NCI-H2029 (cell line): ENCODE measurements at regions not wholly inside any gene's neighbourhood (a gene's known extent, or its start where the extent isn't known, plus 50 kb on each side); places are given as distances from the start of the nearest gene placed in this dataset.

Experiments used
- DNase-seq: peaks from one replicate; lab custom pipeline; 2025; lab: John Stamatoyannopoulos, UW

DNA sequence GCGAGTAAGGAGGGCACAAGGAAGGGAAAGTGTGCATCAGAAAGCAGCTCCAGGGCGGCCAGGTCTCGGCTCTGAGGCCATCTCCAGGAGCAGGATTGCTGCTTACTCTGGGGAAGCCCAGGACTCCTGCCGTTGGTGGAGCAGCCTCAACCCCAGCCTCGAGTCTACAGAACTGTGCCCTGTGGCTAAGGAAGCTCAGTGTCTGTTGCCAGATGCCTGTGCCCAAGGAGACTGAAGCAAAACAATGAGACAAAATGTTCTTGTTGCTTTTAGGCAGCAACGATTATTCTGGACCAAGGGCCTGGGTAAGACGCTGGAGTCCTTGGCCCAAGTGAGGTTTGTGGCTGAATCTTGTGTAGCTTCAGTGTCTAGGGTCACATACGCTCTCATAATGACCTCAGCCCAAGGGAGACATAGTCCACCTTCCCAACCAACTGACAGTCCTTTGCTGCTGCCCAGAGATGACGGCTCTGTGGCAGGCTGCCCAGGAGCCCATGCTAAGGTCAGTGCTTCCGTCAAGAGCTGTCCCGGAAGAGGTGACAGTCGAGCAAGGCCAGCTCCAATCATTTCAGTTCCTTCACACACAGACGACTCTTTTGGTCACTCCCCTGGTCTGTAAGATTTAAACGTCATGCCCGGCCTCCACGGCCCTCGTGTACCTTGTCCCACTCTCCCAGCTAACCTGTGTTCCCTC, 223.8 kb downstream of the TTC32 start:
- DNase-seq = no peak

DNA sequence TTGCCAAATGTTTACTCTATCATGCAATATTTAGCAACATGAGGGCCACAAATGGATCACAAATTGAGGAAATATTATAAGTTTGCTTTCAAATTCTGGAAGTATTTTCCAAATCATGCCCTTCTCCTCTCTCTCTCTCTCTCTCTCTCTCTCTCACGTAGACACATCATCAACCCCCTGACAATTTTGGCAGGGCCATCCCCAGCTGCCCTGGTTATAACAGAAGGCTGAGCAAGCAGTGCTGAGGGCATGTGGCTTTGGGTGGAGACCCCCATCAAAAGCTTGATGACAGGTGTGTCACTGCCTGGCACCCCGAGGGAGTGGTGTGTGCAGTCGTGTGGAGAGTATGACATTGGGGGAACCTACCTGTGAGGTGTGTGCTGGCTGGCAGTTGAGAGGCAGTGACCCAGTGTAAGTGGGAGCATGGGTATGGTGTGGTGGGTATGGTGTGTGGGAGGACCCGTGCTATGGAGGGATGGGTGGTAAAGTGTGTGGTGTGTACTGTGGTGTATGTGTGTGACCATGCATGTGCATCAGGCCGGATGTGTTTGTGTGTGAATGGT, 224.5 kb downstream of the TTC32 start:
- no peak for DNase-seq

DNA sequence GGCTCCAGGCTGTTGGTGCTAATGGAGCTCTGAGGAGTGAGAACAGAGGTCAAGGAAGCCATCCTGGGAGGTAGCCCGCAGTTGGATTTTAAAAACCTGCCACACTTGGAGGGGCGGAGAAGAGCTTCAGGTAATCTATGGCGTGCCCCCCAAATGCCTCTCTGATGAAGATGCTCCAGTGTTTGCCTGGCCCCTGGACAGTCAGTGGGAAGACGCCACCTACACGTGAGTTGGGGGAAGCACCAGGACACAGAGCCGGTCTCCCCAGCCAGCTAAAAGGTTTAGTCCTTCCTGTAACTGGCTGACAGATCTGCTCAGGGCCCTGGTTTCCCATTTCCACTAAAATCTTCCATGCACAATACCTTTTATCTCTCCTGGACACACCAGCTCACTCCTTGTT, 225.0 kb downstream of the TTC32 start:
- no peak for DNase-seq

DNA sequence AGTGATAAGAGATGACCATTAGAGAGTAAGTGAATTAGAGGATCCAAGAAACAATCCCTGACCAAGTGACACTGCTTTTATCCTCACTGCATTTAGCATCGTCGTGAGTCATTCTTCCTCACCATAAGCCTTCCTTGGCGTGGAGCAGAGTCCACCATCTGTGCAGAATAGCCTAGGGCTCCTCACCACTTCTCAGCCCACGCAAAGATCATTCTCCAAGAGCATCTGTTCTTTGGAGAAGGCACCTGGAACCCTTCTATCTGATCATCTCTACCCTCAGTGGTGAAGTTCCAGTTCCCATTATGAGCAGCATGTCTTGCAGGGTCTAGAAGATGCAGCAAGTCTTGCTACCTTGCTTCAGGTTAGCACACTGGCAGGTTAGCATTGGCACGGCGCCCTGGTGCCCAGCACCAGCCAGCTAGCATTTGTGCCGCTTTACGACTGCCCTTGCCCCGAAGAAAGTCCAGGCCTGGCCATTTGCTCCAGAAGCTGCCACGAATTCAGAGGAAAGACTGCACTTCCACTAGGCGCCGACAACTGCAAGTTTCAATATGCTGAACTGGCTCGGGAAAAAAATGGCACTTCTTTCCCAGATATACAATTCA, 225.8 kb downstream of the TTC32 start:
- DNase-seq = no peak

DNA sequence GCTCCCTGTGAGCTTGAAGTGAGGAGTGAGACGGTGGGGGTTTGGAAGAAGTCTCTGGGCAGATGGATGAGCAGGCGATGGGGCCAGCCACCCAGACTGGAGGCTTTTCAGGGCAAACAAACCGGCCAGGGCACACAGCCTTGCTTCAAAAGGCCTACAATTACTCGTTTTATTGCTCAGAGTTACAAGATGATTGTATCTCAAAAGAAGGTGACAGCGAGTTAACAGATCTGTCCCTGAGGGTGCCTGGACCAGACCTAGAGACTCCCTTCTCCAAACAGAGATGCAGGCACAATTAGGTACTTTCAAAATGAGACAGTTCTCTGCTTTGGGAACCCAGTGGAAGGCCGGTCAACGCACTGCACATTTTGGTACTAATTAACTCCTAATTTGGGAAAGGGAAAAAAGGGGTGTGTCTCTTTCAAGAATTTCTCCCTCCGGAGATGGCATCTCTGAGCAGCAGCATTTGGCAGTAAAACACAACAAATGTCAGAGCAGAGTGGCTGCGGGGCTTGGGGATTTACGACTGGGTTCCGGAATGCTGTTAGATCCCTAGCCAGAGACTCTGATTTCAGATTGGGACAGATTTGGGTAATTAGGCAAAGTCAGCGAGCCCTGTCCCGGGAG, 226.7 kb downstream of the TTC32 start:
- no peak for DNase-seq

DNA sequence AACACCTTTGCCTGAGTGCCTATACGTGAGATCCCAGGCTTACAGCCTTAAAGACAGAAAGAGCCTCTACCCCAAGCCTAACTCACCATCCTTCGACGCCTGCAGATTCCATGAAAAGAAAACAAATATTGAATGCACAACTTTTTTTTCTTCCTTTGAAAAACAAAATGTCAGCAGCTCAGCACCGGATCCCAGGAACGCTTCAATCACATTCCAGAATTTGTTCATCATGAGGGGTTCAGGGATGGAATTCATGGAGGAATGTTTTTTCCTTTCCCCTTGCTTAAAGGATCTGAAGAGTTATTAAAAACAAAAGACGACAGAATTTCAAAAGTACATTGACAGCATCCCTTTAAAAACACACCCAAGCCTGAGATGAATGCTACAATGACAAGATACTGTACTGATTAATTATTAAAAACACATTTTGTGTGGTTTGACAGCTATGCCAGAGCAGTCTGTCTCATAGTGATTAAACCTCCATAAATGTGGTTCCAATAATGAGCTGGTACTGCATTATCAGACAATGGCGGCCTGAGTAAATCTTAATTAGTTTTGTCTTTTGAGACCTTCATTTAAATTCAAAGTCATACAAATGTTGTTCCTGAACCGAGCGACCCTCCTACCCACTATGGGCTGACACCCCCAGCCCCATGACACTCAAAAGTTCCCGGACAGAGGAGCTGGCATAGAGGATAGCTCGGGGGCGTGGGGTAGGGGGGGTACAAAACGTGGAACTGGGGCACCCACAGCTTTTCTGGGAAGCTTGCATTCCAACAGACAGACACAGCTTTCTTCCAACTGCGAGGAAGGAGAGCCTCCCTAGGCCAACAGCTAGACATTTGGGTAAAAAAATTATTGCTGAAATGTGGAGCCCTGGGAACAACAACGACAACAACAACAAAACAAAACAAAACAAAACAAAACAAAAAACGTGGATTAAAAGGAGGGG, 227.5 kb downstream of the TTC32 start:
- no peak for DNase-seq

DNA sequence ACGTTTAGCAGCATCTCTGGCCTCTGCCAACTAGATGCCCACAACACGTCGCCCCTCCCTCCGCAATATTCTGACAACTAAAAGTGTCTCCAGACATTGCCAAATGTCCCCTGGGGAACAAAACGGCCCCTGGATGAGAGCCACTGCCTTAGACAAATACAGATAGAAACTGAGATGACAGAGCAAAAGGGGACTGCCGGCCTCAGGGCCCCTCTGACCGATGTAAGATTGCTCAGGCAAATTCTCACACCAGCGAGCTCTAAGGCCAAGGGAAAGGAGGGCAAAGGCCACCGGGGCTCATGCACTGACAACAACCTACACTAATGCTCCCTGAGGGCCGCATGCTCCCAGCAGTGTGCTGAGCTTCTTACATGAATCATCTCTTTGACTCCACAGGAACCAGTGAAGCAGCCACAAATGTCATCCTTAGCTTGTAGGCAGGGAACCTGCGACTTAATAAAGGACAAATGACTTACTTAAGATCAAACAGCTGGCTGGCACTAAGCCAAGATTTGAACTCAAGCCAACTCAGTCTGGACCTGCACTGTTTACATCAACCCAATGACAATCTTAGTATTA, 228.5 kb downstream of the TTC32 start:
- DNase-seq = no peak

DNA sequence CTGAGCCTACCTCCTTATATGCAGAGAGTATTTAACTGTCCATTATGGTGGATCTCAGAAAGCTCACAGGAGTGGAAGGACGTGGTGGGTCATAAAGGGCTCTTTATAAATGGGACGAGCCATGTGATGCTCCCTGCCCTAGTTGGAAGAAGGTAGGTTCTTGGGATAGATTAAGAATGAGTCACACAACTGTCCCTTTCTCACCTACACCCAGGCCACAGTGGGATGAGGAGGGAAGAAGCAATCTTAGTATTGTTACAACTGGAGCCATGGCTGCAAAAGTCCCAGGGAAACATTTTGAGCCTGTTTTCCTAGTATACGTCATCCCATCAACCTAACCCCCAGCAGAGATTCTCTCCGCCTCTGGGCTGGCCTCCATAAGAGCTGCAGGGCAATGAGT, 229.9 kb downstream of the TTC32 start:
- no peak for DNase-seq

DNA sequence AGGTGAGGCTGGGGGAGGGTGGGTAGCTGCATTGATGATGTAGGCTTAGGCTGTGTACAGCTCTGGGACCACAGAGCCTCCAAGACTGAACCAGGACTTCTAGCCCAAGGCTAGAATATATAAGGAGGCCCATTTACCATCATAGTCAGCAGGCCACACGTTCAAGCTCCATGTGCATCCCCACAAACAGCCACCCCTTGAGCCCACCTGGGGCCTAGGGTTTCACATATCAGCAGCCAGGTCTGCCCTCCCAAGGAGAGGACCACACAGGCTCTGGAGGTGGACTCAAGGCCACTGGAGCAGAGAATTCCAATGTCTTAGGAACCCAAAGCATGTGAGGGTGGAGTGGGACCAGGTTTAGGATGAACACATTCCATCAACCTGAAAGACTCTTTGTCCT, 230.5 kb downstream of the TTC32 start:
- DNase-seq = no peak

DNA sequence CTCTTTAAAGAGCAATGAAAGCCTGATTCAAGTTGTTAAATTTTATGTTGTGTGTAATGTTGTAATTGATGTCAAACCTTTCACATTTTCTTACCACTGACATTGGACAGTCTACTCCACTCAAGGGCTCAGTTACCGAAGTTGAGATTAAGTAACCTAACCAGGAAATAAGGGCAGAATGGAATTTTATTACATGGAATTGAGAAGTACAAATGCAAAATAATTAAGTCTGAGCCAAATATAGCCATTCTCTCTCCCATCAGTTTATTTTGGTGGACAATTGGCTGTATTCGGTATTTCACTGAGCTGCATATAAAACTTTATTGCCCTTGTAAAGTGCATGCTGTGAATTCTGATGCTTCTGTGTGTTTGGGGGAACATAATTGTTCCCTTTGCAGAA, 231.5 kb downstream of the TTC32 start:
- no peak for DNase-seq

DNA sequence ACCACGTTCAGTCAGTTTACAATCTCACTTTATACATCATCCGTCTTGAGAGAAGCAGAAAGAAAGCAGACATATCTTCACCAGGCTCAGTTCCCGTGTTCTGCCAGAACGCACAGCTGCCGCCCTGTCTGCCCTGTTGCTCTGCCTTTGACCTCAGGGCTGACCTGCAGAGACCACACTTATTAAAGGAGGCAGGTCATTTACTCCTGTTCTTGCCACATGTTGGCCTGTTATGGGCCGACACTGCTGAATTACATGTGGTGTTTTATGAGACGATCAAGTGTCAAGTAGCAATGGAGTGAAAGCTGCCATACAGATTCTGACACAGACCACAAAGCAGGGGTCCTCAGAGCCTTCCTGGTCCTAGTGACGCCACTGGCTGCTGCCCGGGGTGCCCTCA, 232.2 kb downstream of the TTC32 start:
- DNase-seq = no peak

DNA sequence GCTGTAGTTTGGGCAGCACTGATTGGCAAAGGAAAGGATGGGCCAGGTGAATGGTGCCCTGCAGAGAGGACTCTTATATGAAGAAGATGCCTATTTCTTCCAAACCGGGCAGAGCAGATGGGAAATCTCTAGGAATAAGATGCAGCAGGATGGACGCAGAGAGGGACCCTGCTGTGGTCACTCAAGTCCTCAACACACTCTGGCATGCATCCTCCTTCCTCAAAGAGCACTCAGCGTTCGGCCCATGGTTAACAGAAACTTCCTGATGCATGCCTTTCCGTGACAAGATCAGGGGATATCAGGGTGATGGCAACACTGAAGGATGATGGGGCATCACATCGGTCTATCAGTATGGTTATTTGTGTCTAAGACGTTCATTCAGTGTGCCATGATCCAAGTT, 232.7 kb downstream of the TTC32 start:
- no peak for DNase-seq

DNA sequence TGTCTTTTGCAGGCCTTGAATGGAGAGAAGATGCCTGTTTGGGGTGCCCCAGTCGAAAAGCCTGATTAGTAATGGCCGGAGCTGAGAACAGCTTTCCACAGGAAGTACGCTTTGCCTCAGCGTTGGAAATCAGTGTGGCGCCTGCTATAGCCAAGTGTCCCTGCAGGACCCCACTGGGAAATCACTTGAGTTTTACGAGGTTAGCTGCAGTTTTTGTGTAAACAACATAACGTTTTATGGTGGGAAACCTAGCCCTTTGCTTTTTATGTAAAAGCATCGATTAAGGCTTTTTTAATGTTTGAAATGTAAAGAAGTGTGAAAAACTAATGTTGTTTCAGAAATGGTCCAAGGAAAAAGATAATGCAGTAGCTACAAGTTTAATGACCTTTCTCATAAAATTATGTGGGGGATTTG, 234.2 kb downstream of the TTC32 start:
- DNase-seq = no peak

DNA sequence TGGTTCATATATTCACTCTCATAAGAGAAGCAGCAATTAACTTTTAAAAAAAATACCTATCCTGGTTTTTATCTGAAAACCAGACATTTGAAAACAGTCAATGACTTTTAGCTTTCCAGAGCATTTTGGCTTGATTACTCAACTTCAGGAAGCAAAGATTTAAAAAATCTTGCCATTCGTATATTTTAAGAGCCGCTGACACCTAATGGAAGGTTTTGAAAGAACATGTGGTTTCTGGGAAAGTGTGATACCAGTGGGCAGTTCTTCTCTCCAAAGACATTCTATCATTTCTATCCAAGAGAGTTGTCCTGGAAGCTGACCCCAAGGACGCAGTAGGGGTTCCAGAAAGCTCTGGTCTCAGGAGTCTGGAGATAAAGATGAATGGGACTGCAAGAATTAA, 234.7 kb downstream of the TTC32 start:
- no peak for DNase-seq

DNA sequence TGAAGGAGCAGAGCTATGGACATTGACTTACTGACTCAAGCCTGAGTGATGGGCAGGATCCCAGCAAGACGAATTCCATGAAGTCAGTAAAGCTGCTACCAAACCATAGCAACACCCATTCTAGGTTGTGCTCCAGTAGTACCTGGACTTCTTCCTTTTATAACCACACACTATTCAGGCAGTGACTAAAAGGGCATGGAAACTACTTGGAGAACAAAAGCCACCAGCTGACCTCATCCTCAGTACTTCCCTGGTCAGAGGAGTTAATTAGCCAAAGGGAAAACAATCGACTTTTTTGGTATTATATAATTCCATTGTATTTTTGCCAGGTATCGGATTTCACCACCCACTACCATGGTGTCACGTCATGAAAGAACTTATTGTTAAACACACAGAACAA, 237.1 kb downstream of the TTC32 start:
- DNase-seq = no peak

DNA sequence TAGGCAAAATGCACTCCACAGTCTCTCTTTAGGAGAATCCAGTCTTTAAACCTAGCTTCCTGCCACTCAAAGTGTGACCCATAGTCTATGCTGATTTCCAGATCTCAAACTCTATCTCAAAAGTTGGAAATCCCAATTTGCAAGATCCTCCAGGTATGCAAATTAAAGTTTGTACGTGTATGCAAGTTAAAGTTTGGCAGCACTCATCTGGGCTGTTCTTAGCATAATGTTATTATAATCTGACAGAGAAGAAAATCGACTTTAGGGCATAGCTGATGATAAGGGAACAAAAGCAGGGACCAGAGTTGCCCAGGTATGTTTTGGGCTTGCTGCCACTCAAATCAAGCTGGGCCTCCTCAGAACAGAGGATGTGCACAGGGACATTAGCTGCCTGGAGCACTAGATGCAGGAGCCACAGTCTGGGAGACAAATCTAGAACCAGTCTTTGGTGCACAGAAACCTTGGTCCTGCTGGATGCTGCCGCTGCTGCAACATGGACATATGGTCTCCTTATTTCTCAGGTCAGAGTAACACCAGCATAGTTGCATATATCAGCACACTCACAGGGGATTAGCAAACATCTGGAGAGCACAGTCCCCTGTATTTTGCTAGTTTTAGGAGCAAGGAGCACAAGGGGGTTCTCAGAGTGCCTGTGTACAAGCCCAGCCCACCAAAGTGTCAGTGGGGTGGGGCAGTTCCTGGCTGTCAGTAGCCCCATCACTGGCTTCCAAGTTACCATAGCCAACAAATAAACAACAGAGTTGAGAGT, 242.6 kb downstream of the TTC32 start:
- no peak for DNase-seq

DNA sequence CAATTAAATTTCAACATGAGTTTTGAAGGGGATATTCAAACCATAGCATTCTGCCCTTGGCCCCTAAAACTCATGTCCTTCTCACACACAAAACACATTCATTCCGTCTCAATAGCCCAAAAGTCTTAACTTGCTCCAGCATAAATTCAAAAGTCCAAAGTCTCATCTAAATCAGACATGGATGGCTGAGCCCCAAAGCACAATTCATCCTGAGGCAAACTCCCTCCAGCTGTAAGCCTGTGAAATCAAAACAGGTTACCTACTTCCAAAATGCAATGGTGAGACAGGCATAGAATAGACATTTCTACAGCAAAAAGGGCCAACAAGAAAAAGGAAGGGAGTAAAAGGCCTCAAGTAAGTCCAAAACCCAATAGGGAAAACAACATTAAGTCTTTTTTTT, 245.8 kb downstream of the TTC32 start:
- no peak for DNase-seq

DNA sequence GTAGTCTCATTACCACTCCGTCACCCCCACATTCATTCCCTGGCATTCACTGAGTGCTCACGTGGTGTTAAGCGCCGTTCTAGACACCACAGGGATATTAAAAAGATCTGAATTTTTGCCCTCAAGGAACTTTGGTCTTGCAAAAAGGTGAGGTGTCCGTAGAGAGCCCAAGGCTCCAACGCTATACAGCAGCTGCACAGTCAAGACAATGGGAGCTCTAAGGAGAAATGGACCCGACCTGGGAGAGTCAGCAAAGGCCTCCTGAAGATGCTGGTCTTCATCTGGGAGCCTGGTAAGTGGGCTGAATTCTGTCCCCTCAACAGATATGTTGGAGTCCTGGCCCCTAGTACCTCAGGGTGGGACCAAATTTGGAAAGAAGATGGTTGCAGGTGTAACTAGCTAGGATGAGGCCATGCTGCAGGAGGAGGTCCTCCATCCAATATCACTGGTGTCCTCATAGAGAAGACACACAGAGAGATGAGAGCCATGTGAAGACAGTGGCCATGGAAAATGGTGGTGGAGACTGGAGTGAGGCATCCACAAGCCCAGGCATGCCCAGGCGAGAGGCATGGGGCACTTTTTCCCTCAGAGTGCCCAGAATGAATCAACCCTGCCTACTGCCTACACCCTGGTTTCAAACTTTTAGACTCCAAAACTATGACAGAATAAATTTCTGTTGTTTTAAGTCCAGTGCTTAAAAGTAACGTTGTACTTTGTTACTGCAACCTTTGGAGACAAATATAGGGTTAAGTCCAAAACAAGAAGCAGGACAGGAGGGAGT, 247.3 kb downstream of the TTC32 start:
- no peak for DNase-seq

DNA sequence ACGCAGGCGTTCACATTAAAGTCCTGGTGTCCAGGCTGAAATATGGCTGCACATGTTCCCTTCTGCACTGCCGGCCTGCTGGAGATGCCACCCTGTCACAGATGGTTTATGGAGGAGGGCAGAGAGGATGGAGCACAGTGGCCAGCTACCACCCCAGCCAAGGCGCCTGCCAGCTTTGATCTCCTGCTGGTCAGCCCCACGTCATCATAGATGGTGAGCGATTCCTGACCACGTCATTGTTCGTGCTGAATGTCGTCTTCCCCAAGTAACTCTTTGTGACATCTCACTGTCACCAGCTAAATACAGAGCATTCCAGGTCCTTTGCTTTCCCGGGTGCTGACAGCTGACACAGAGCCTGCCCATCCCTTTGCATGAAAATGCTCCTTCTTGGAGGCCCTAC, 248.3 kb downstream of the TTC32 start:
- DNase-seq = no peak

DNA sequence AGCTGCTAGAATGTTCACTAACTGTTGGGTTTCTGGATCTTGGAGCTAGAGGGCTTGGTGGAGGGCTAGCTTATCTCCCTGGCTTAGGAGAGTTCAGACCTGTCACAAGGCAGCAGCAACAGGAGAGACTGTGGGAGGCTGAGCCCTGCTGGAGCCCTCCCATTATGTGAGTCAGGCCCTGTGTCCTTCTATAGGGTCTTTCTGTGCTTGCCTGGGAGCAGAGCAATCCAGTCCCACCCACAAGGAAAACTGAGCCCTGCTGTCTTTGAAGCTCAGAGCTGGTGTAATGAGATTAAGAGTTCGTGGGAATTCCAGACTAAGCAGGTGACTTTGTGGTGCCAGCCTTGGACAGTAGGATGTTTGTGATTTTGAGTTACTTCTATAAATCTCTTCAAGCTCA, 249.0 kb downstream of the TTC32 start:
- DNase-seq = no peak
